ENCODE measurements at regions not wholly inside any gene's neighbourhood (a gene's known extent, or its start where the extent isn't known, plus 50 kb on each side); places are given as distances from the start of the nearest gene placed in this dataset.

- Mint-ChIP-seq H3K36me3 (ENCODE audit: low read depth) (no peaks in the 10 kb centered on the region), H3K4me1 (ENCODE audit: low read depth) (no peaks in the 10 kb centered on the region), H3K27me3 (peaks cover 20% of the 10 kb centered on the region), H3K9me3 (no peaks in the 10 kb centered on the region), H3K4me3 (no peak overlapping the region), H3K27ac (no peak overlapping the region)
- H3K9me3 ChIP-seq (ENCODE audit: control insufficient read depth in 1 of 2, insufficient read depth in 1 of 2, low read length in 2 of 2), result no peaks in the 10 kb centered on the region
- ATAC-seq (ENCODE audit: poor library complexity), result no peak
- no peak overlapping the region for H3K27ac ChIP-seq (ENCODE audit: low read depth in 1 of 2, low read length in 2 of 2)
- no peaks in the 10 kb centered on the region for H3K27me3 ChIP-seq (ENCODE audit: control insufficient read depth in 1 of 2, insufficient read depth in 2 of 2, low read length in 2 of 2)
- POLR2A ChIA-PET, result no interaction called here
- H3K4me1 ChIP-seq (ENCODE audit: insufficient read depth, low read length), result no peaks in the 10 kb centered on the region
- no peaks in the 10 kb centered on the region for H3K36me3 ChIP-seq (ENCODE audit: insufficient read depth, low read length)
- TF ChIP-seq CTCF (IDR thresholded peaks at IDR 0.05), result no peak
- CTCF ChIA-PET, result no interaction called here
- H3K4me3 ChIP-seq (ENCODE audit: low read length), result no peak overlapping the region
- no peak for DNase-seq
- intact Hi-C loops (cut with DNase I, micrococcal nuclease), result no loop called here
Observed at GRCh38 chr6:18586133-18586532, 199.0 kb downstream of the RNF144B start.

GRCh38 chr6:18595774-18596530, 208.8 kb downstream of the RNF144B start:
- ChIA-PET CTCF (interaction anchor here (1.1 kb wide), 1 partner anchor 9 kb away, joined by 3 read pairs; no protein-coding TSS in a partner anchor), POLR2A (no interaction called here)
- no peak for ATAC-seq (ENCODE audit: poor library complexity)
- no peaks in the 10 kb centered on the region for H3K36me3 ChIP-seq (ENCODE audit: insufficient read depth, low read length)
- Mint-ChIP-seq H3K9me3 (no peaks in the 10 kb centered on the region), H3K4me3 (no peak overlapping the region), H3K27me3 (peaks cover 42% of the 10 kb centered on the region), H3K4me1 (ENCODE audit: low read depth) (no peaks in the 10 kb centered on the region), H3K36me3 (ENCODE audit: low read depth) (no peaks in the 10 kb centered on the region), H3K27ac (no peak overlapping the region)
- no peak overlapping the region for H3K4me3 ChIP-seq (ENCODE audit: low read length)
- no peaks in the 10 kb centered on the region for H3K4me1 ChIP-seq (ENCODE audit: insufficient read depth, low read length)
- H3K9me3 ChIP-seq (ENCODE audit: control insufficient read depth in 1 of 2, insufficient read depth in 1 of 2, low read length in 2 of 2), result no peaks in the 10 kb centered on the region
- H3K27ac ChIP-seq (ENCODE audit: low read depth in 1 of 2, low read length in 2 of 2), result no peak overlapping the region
- no peaks in the 10 kb centered on the region for H3K27me3 ChIP-seq (ENCODE audit: control insufficient read depth in 1 of 2, insufficient read depth in 2 of 2, low read length in 2 of 2)
- peak in 9 of 14 experiments; percentile 4 to 57 (median 22) for DNase-seq
- intact Hi-C loops (cut with DNase I, micrococcal nuclease), result loop anchor here in 1 of 2 experiments (5.0 kb wide), 1 partner anchor 1461 kb away; no protein-coding TSS in a partner anchor
- peak; percentile 95 for TF ChIP-seq CTCF (IDR thresholded peaks at IDR 0.05)

GRCh38 chr6:18596531-18596835, 209.3 kb downstream of the RNF144B start:
- no peak overlapping the region for H3K4me3 Mint-ChIP-seq
- CTCF ChIA-PET, result interaction anchor here (1.1 kb wide), 1 partner anchor 8 kb away, joined by 3 read pairs; no protein-coding TSS in a partner anchor
- intact Hi-C loops (cut with DNase I, micrococcal nuclease), result loop anchor here in 1 of 2 experiments (5.0 kb wide), 1 partner anchor 1461 kb away; no protein-coding TSS in a partner anchor

More at GRCh38 chr6:18596531-18596835, 209.3 kb downstream of the RNF144B start:
- H3K4me1 ChIP-seq (ENCODE audit: insufficient read depth, low read length), result no peaks in the 10 kb centered on the region
- H3K36me3 ChIP-seq (ENCODE audit: insufficient read depth, low read length), result no peaks in the 10 kb centered on the region
- peaks cover 0 to 2% of the 10 kb centered on the region in 2 experiments for H3K27me3 ChIP-seq (ENCODE audit: control insufficient read depth in 1 of 2, insufficient read depth in 2 of 2, low read length in 2 of 2)
- H3K4me1 Mint-ChIP-seq (ENCODE audit: low read depth), result no peaks in the 10 kb centered on the region
- POLR2A ChIA-PET, result no interaction called here
- H3K9me3 Mint-ChIP-seq, result no peaks in the 10 kb centered on the region
- no peaks in the 10 kb centered on the region for H3K9me3 ChIP-seq (ENCODE audit: control insufficient read depth in 1 of 2, insufficient read depth in 1 of 2, low read length in 2 of 2)
- peak; percentile 66 for TF ChIP-seq CTCF (IDR thresholded peaks at IDR 0.05)
- H3K27ac Mint-ChIP-seq, result no peak overlapping the region
- DNase-seq (no peak), ATAC-seq (ENCODE audit: poor library complexity) (no peak)
- no peak overlapping the region for H3K27ac ChIP-seq (ENCODE audit: low read depth in 1 of 2, low read length in 2 of 2)
- H3K36me3 Mint-ChIP-seq (ENCODE audit: low read depth), result no peaks in the 10 kb centered on the region
- H3K4me3 ChIP-seq (ENCODE audit: low read length), result no peak overlapping the region
- H3K27me3 Mint-ChIP-seq, result peaks cover 46% of the 10 kb centered on the region

All from CD4-positive, alpha-beta T cell (primary cell).